Neural cell (in vitro differentiated cells): ENCODE measurements at regions not wholly inside any gene's neighbourhood (a gene's known extent, or its start where the extent isn't known, plus 50 kb on each side); places are given as distances from the start of the nearest gene placed in this dataset.

Experiments used
- H2AFZ ChIP-seq: fragments of 200-600, 300-800 bp; sonication (generic), shearing (Covaris generic); 2 replicates; pipeline ENCODE4 v1.6.0; 2014; ENCODE audit warnings: low read depth, mild to moderate bottlenecking, antibody characterized with exemption, low read length, moderate library complexity
- H3F3A ChIP-seq: fragments of 200-600 bp; shearing (Covaris generic); 2 replicates; pipeline ENCODE4 v1.6.1; 2016; ENCODE audit warnings: mild to moderate bottlenecking, moderate library complexity, mixed read lengths, antibody characterized with exemption, low read length; ENCODE audit not compliant: insufficient read depth, poor library complexity, severe bottlenecking
- H3K27ac ChIP-seq: fragments of 200-600, 300-800 bp; sonication (generic), shearing (Covaris generic); 2 replicates; pipeline ENCODE4 v1.5.1; 2014; ENCODE audit warnings: mild to moderate bottlenecking, low read length, moderate library complexity
- H3K27me3 ChIP-seq: fragments of 300-800, 200-600 bp; sonication (generic), shearing (Covaris generic); 2 replicates; pipeline ENCODE4 v1.6.0; 2014; ENCODE audit warnings: mild to moderate bottlenecking, low read depth, low read length, moderate library complexity; ENCODE audit not compliant: insufficient read depth
- H3K36me3 ChIP-seq: fragments of 300-800, 200-600 bp; sonication (generic), shearing (Covaris generic); 2 replicates; pipeline ENCODE4 v1.5.1; 2014; ENCODE audit warnings: mild to moderate bottlenecking, antibody characterized with exemption, low read length, moderate library complexity; ENCODE audit not compliant: insufficient read depth
- H3K4me2 ChIP-seq: fragments of 300-800, 200-600 bp; sonication (generic), shearing (Covaris generic); 2 replicates; pipeline ENCODE4 v1.6.0; 2014; ENCODE audit warnings: mild to moderate bottlenecking, low read length
- H3K4me3 ChIP-seq: fragments of 300-800, 200-600 bp; sonication (generic), shearing (Covaris generic); 2 replicates; pipeline ENCODE4 v1.5.1; 2014; ENCODE audit warnings: mild to moderate bottlenecking, low read length, moderate library complexity
- H3K79me2 ChIP-seq: fragments of 200-600 bp; shearing (Covaris generic); replicated peaks from 2 replicates; pipeline ENCODE4 v1.6.0; 2014; ENCODE audit warnings: mild to moderate bottlenecking, low read length, moderate library complexity; ENCODE audit not compliant: insufficient read depth
- H3K9ac ChIP-seq: fragments of 300-800, 200-600 bp; sonication (generic), shearing (Covaris generic); 2 replicates; pipeline ENCODE4 v1.6.1; 2016; ENCODE audit warnings: mild to moderate bottlenecking, low read length, mixed read lengths
- H3K9me2 ChIP-seq: fragments of 200-600 bp; shearing (Covaris generic); 2 replicates; pipeline ENCODE4 v1.6.1; 2016; ENCODE audit warnings: mild to moderate bottlenecking, low read length, mixed read lengths; ENCODE audit not compliant: insufficient read depth
- H3K9me3 ChIP-seq: fragments of 200-600, 300-800 bp; sonication (generic), shearing (Covaris generic); 2 replicates; pipeline ENCODE4 v1.6.1; 2016; ENCODE audit warnings: mild to moderate bottlenecking, mixed run types, low read length, moderate library complexity, mixed read lengths
- H4K20me1 ChIP-seq: fragments of 200-600 bp; shearing (Covaris generic); 2 replicates; pipeline ENCODE4 v1.6.1; 2016; ENCODE audit warnings: mild to moderate bottlenecking, mixed run types; ENCODE audit not compliant: insufficient read depth
- EP300 ChIP-seq: fragments of 450-650 bp; conservative IDR thresholded peaks from 2 replicates; pipeline ENCODE4 v1.6.1; 2014; ENCODE audit warnings: antibody characterized with exemption, mild to moderate bottlenecking, moderate library complexity; ENCODE audit not compliant: poor library complexity, severe bottlenecking
- EZH2 ChIP-seq: fragments of 200-600, 300-800 bp; shearing (Covaris generic), sonication (generic); IDR thresholded peaks from 2 replicates; pipeline ENCODE4 v1.6.1; 2014; ENCODE audit warnings: antibody characterized with exemption, low read length, borderline replicate concordance, mild to moderate bottlenecking; ENCODE audit not compliant: insufficient read depth, poor library complexity, severe bottlenecking
- MXI1 ChIP-seq: fragments of 450-650 bp; conservative IDR thresholded peaks from 2 replicates; pipeline ENCODE4 v1.6.1; 2014; ENCODE audit warnings: antibody characterized with exemption, mild to moderate bottlenecking; ENCODE audit not compliant: poor library complexity, severe bottlenecking
- POLR2AphosphoS5 ChIP-seq: IDR thresholded peaks from 2 replicates; pipeline ENCODE4 v1.6.1; 2012
- RAD21 ChIP-seq: fragments of 450-650 bp; conservative IDR thresholded peaks from 2 replicates; pipeline ENCODE4 v1.6.1; 2014; ENCODE audit warnings: antibody characterized with exemption, mild to moderate bottlenecking, moderate library complexity
- SMC3 ChIP-seq: fragments of 450-650 bp; conservative IDR thresholded peaks from 2 replicates; pipeline ENCODE4 v1.6.1; 2014; ENCODE audit warnings: antibody characterized with exemption, mild to moderate bottlenecking, moderate library complexity; ENCODE audit not compliant: poor library complexity
- TAF1 ChIP-seq: IDR thresholded peaks from 2 replicates; pipeline ENCODE4 v1.6.1; 2012; ENCODE audit warnings: low read depth
- TF ChIP-seq, protein P1 (sequence below): IDR thresholded peaks from 2 replicates; pipeline ENCODE4 v1.6.1; 2012; ENCODE audit warnings: borderline replicate concordance
- TF ChIP-seq, protein P2 (sequence below): fragments of 450-650 bp; IDR thresholded peaks from 2 replicates; pipeline ENCODE4 v1.5.1; 2014; ENCODE audit warnings: antibody characterized with exemption, mild to moderate bottlenecking, moderate library complexity; ENCODE audit not compliant: poor library complexity, severe bottlenecking

DNA sequence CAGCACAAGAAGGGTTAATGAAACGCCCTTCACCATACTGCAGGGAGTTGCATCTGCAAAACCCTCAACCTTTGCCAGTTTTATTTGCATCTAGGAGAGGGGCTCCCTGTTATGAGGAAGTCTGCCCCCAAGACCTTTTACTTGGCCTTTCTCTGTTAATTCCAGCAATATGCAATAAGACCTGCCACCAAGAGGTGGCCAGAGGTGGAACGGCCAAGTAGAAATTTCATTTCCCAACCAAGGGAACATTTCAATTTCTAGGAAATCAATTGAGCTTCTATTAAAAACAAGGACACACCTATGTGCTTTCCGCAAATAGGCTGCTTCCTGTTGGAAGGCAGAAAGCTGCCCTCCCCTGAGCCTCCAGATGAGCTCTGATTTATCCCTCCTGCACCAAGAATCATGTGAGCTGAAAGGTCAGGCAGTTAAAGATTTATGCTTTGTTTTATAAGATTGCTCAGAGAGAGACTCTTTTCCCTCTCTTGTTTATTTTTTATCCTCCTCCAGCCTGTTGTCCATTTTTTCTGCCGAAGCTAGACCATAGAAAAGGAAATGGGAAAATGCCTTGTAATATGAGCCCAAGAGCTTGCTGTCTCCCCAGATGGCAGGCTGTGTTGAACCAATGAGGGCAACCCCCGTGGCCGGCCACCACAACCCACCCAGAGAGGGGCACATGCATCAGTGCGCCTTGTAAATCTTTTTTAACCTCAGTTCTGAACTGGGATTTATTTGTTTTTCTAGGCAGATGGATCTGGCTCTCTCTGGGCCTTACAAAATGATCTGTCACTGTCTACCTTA, 572.8 kb downstream of the TLE1 start:
- Histone ChIP-seq H3K9ac (no peak overlapping the region), H3F3A (peaks cover 6% of the 10 kb centered on the region), H3K27me3 (no peaks in the 10 kb centered on the region), H3K4me2 (no peak overlapping the region), H3K9me2 (no peaks in the 10 kb centered on the region), H3K9me3 (no peaks in the 10 kb centered on the region), H3K79me2 (no peaks in the 10 kb centered on the region), H3K4me3 (no peak overlapping the region), H2AFZ (no peak overlapping the region), H3K27ac (no peak overlapping the region), H4K20me1 (no peaks in the 10 kb centered on the region), H3K36me3 (no peaks in the 10 kb centered on the region)
- TF ChIP-seq, protein P1, sequence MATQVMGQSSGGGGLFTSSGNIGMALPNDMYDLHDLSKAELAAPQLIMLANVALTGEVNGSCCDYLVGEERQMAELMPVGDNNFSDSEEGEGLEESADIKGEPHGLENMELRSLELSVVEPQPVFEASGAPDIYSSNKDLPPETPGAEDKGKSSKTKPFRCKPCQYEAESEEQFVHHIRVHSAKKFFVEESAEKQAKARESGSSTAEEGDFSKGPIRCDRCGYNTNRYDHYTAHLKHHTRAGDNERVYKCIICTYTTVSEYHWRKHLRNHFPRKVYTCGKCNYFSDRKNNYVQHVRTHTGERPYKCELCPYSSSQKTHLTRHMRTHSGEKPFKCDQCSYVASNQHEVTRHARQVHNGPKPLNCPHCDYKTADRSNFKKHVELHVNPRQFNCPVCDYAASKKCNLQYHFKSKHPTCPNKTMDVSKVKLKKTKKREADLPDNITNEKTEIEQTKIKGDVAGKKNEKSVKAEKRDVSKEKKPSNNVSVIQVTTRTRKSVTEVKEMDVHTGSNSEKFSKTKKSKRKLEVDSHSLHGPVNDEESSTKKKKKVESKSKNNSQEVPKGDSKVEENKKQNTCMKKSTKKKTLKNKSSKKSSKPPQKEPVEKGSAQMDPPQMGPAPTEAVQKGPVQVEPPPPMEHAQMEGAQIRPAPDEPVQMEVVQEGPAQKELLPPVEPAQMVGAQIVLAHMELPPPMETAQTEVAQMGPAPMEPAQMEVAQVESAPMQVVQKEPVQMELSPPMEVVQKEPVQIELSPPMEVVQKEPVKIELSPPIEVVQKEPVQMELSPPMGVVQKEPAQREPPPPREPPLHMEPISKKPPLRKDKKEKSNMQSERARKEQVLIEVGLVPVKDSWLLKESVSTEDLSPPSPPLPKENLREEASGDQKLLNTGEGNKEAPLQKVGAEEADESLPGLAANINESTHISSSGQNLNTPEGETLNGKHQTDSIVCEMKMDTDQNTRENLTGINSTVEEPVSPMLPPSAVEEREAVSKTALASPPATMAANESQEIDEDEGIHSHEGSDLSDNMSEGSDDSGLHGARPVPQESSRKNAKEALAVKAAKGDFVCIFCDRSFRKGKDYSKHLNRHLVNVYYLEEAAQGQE = no peak
- TF ChIP-seq EZH2 (no peak), TAF1 (no peak), POLR2AphosphoS5 (no peak), MXI1 (no peak)
- TF ChIP-seq, protein P2, sequence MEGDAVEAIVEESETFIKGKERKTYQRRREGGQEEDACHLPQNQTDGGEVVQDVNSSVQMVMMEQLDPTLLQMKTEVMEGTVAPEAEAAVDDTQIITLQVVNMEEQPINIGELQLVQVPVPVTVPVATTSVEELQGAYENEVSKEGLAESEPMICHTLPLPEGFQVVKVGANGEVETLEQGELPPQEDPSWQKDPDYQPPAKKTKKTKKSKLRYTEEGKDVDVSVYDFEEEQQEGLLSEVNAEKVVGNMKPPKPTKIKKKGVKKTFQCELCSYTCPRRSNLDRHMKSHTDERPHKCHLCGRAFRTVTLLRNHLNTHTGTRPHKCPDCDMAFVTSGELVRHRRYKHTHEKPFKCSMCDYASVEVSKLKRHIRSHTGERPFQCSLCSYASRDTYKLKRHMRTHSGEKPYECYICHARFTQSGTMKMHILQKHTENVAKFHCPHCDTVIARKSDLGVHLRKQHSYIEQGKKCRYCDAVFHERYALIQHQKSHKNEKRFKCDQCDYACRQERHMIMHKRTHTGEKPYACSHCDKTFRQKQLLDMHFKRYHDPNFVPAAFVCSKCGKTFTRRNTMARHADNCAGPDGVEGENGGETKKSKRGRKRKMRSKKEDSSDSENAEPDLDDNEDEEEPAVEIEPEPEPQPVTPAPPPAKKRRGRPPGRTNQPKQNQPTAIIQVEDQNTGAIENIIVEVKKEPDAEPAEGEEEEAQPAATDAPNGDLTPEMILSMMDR = no peak

DNA sequence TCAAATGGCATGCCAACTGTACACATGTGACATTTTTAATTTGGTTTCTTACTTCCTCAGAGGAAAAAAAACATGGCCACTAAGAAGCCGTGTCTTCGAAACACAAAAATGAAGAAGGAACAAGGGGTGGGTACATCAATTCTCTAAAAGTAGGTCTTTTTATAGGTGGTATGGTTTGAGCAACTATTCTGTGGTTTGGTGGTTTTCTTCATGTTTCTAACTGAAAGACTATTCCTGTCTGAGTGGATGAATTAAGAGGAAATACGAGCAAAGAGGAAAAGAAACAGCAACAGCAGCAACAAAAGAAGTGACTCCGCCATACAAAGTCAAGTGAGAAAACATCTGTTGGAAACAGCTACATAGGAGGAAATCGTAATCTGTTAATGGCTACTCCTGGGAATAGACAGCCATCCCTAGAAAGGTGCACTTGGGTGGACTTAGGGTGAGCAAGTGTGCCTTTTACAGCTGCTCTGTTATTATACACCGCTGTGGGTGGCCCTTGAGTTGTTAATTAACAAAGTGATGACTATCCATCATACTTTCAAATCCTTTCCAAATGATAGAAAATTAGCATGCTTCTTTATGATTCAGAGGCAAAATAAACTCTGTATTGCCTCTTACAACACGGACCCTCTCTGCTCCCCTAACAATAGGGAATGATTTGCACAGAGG, 575.8 kb downstream of the TLE1 start:
- Histone ChIP-seq H3K27ac (no peak overlapping the region), H3K9ac (no peak overlapping the region), H3K4me2 (no peak overlapping the region), H3F3A (peaks cover 6% of the 10 kb centered on the region), H3K9me2 (no peaks in the 10 kb centered on the region), H3K79me2 (no peaks in the 10 kb centered on the region), H4K20me1 (no peaks in the 10 kb centered on the region), H3K9me3 (no peaks in the 10 kb centered on the region), H3K36me3 (no peaks in the 10 kb centered on the region), H2AFZ (no peak overlapping the region), H3K4me3 (no peak overlapping the region), H3K27me3 (no peaks in the 10 kb centered on the region)
- TF ChIP-seq MXI1 = no peak
- TF ChIP-seq EP300 = no peak
- no peak for TF ChIP-seq TAF1
- no peak for TF ChIP-seq POLR2AphosphoS5
- TF ChIP-seq, protein P2 = no peak
- TF ChIP-seq RAD21 = no peak
- no peak for TF ChIP-seq SMC3
- no peak for TF ChIP-seq EZH2
- TF ChIP-seq, protein P1 = no peak
